WTC11 (cell line): ENCODE measurements at regions not wholly inside any gene's neighbourhood (a gene's known extent, or its start where the extent isn't known, plus 50 kb on each side); places are given as distances from the start of the nearest gene placed in this dataset.

ENCODE experiments used
- TCF7 ChIP-seq: sonication (generic); formaldehyde crosslinking; IDR thresholded peaks from 2 replicates; pipeline ENCODE4 v1.8.0; 2022; ENCODE audit warnings: mild to moderate bottlenecking, low read depth, missing genetic modification reagents, moderate library complexity
- TF ChIP-seq, protein P1 (sequence below): fragments of 200-600 bp; IDR thresholded peaks from 2 replicates; pipeline ENCODE4 v1.8.0; 2022; ENCODE audit warnings: antibody characterized with exemption

DNA sequence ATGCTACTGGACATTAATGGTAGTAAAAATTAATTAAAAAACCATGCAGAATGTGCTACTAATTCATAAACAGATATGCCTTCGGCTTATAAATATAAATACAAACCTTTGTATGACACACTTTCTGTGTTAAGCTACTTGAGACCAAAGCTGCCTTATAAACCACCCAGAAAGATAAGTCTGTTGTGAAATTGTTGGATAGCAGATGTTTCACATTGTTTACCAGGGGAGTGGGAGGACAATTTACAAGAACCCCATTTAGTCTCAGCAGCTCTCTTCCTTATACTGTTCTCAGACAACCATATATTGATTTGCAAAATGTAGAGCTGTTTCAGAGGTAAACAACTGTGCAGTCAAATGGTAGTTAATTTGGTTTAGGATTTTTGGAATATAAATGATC lies 524.4 kb downstream of the PRR16 start:
- TF ChIP-seq, protein P1, sequence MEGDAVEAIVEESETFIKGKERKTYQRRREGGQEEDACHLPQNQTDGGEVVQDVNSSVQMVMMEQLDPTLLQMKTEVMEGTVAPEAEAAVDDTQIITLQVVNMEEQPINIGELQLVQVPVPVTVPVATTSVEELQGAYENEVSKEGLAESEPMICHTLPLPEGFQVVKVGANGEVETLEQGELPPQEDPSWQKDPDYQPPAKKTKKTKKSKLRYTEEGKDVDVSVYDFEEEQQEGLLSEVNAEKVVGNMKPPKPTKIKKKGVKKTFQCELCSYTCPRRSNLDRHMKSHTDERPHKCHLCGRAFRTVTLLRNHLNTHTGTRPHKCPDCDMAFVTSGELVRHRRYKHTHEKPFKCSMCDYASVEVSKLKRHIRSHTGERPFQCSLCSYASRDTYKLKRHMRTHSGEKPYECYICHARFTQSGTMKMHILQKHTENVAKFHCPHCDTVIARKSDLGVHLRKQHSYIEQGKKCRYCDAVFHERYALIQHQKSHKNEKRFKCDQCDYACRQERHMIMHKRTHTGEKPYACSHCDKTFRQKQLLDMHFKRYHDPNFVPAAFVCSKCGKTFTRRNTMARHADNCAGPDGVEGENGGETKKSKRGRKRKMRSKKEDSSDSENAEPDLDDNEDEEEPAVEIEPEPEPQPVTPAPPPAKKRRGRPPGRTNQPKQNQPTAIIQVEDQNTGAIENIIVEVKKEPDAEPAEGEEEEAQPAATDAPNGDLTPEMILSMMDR: no peak
- TF ChIP-seq TCF7: no peak
